PC-3 (cell line): ENCODE measurements at regions not wholly inside any gene's neighbourhood (a gene's known extent, or its start where the extent isn't known, plus 50 kb on each side); places are given as distances from the start of the nearest gene placed in this dataset.

Experiments
- EZH2 ChIP-seq: fragments of 300-600 bp; sonication (generic); IDR thresholded peaks from one replicate; pipeline ENCODE4 v1.6.1; 2017; ENCODE audit warnings: antibody characterized with exemption, mild to moderate bottlenecking, low read length; ENCODE audit not compliant: unreplicated experiment
- TF ChIP-seq, protein P1 (sequence below): fragments of 300-600 bp; sonication (generic); conservative IDR thresholded peaks from 2 replicates; pipeline ENCODE4 v1.5.1; 2017; ENCODE audit warnings: antibody characterized with exemption, low read depth, mild to moderate bottlenecking, low read length

GRCh38 chr13:33752094-33752493 lies 65.9 kb upstream of the RFC3 start:
- TF ChIP-seq, protein P1, sequence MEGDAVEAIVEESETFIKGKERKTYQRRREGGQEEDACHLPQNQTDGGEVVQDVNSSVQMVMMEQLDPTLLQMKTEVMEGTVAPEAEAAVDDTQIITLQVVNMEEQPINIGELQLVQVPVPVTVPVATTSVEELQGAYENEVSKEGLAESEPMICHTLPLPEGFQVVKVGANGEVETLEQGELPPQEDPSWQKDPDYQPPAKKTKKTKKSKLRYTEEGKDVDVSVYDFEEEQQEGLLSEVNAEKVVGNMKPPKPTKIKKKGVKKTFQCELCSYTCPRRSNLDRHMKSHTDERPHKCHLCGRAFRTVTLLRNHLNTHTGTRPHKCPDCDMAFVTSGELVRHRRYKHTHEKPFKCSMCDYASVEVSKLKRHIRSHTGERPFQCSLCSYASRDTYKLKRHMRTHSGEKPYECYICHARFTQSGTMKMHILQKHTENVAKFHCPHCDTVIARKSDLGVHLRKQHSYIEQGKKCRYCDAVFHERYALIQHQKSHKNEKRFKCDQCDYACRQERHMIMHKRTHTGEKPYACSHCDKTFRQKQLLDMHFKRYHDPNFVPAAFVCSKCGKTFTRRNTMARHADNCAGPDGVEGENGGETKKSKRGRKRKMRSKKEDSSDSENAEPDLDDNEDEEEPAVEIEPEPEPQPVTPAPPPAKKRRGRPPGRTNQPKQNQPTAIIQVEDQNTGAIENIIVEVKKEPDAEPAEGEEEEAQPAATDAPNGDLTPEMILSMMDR, result no peak
- no peak for TF ChIP-seq EZH2
